B cell (primary cell): ENCODE measurements at regions not wholly inside any gene's neighbourhood (a gene's known extent, or its start where the extent isn't known, plus 50 kb on each side); places are given as distances from the start of the nearest gene placed in this dataset.

ENCODE experiments used
- ATAC-seq: fragments of 200-7000 bp; cut with Tn5 transposase; one replicate; pipeline ENCODE4 v1.10.0; 2021; ENCODE audit warnings: low read depth, mild to moderate bottlenecking, moderate number of reproducible peaks, moderate library complexity
- CTCF ChIA-PET: fragments of 350-600 bp; sonication (Branson Sonifier 250); formaldehyde crosslinking; loops from one replicate; lab custom pipeline; 2021; ENCODE audit warnings: antibody characterized with exemption, inconsistent platforms; lab: Charles Lee
- POLR2A ChIA-PET: fragments of 350-600 bp; sonication (Branson Sonifier 250); formaldehyde crosslinking; loops from one replicate; lab custom pipeline; 2021; ENCODE audit warnings: antibody characterized with exemption; lab: Charles Lee
- DNase-seq: peaks from one replicate; pipeline ENCODE4 v3.0.0; 2013
- H2AFZ ChIP-seq: 2 replicates; pipeline ENCODE4 v1.6.1; 2012; ENCODE audit warnings: mild to moderate bottlenecking, low read depth, low read length; ENCODE audit not compliant: insufficient read depth, poor library complexity, severe bottlenecking
- H3K27ac ChIP-seq, 2 donors: 1 replicate in 1 of 2; 2 replicates in 1 of 2; pipeline ENCODE4 v1.5.1; 2012 to 2013; ENCODE audit warnings: low read length in 2 of 2, mild to moderate bottlenecking in 2 of 2, moderate library complexity in 1 of 2
- H3K27me3 ChIP-seq, 4 experiments: fragments of 200-600 bp in 1 of 4; sonication (generic) in 1 of 4; replicated peaks in 1 of 4; 1 replicate in 2 of 4; 2 replicates in 2 of 4; pipeline versions ENCODE4 v1.6.1 to v1.7.0; 2013 to 2016; ENCODE audit warnings: low read length in 3 of 4, mild to moderate bottlenecking in 2 of 4, mixed read lengths in 1 of 4, moderate library complexity in 1 of 4; ENCODE audit not compliant: insufficient read depth in 4 of 4, control insufficient read depth in 3 of 4; ENCODE audit errors: control extremely low read depth in 1 of 4
- H3K36me3 ChIP-seq, 2 experiments: replicated peaks in 1 of 2; 1 replicate in 1 of 2; 2 replicates in 1 of 2; pipeline versions ENCODE4 v1.6.1 to v1.7.1; 2013; ENCODE audit warnings: low read length in 1 of 2; ENCODE audit not compliant: insufficient read depth in 2 of 2, control insufficient read depth in 1 of 2; ENCODE audit errors: control extremely low read depth in 1 of 2, extremely low read depth in 1 of 2
- H3K4me1 ChIP-seq, 2 donors: fragments of 200-600 bp in 1 of 2; sonication (generic) in 1 of 2; 1 replicate in 1 of 2; 2 replicates in 1 of 2; pipeline versions ENCODE4 v1.5.1 to v1.6.1; 2013 to 2017; ENCODE audit warnings: low read length in 2 of 2; ENCODE audit not compliant: control insufficient read depth in 2 of 2, insufficient read depth in 2 of 2
- H3K4me2 ChIP-seq: replicated peaks from 2 replicates; pipeline ENCODE3; 2012; ENCODE audit warnings: mild to moderate bottlenecking, low read depth, low read length; ENCODE audit not compliant: poor library complexity, severe bottlenecking
- H3K4me3 ChIP-seq, 5 experiments: fragments of 200-600 bp in 1 of 5; sonication (generic) in 1 of 5; 1 replicate in 3 of 5; 2 replicates in 2 of 5; pipeline versions ENCODE4 v1.5.1 to v1.7.0; 2011 to 2016; ENCODE audit warnings: low read length in 4 of 5, mild to moderate bottlenecking in 4 of 5, low read depth in 2 of 5, control low read depth in 1 of 5, moderate library complexity in 1 of 5; ENCODE audit not compliant: insufficient read depth in 1 of 5; ENCODE audit errors: control extremely low read depth in 1 of 5, extremely low read depth in 1 of 5
- H3K79me2 ChIP-seq: fragments of 200-600 bp; sonication (generic); one replicate; pipeline ENCODE4 v1.6.0; 2016; ENCODE audit warnings: low read length; ENCODE audit not compliant: control insufficient read depth, insufficient read depth
- H3K9ac ChIP-seq: fragments of 200-600 bp; sonication (generic); 2 replicates; pipeline ENCODE4 v1.6.1; 2017; ENCODE audit warnings: mild to moderate bottlenecking, low read length, moderate library complexity
- H3K9me3 ChIP-seq, 3 donors: one replicate each; pipeline versions ENCODE4 v1.6.1 to v1.7.1; 2013; ENCODE audit warnings: low read length in 2 of 3; ENCODE audit not compliant: control insufficient read depth in 2 of 3, insufficient read depth in 1 of 3; ENCODE audit errors: control extremely low read depth in 1 of 3
- H4K20me1 ChIP-seq: 2 replicates; pipeline ENCODE4 v1.6.0; 2012; ENCODE audit warnings: mild to moderate bottlenecking, low read length; ENCODE audit not compliant: insufficient read depth, control insufficient read depth, poor library complexity, severe bottlenecking
- H3K27ac Mint-ChIP-seq: one replicate; pipeline ENCODE4 v1.8.0; 2021; ENCODE audit warnings: mixed read lengths
- H3K27me3 Mint-ChIP-seq: one replicate; pipeline ENCODE4 v1.8.0; 2021; ENCODE audit warnings: mixed read lengths
- H3K4me1 Mint-ChIP-seq: one replicate; pipeline ENCODE4 v1.8.0; 2021; ENCODE audit warnings: mixed read lengths
- H3K4me3 Mint-ChIP-seq: one replicate; pipeline ENCODE4 v1.8.0; 2021; ENCODE audit warnings: mixed read lengths
- H3K9me3 Mint-ChIP-seq: one replicate; pipeline ENCODE4 v1.8.0; 2022; ENCODE audit warnings: mixed read lengths; ENCODE audit not compliant: insufficient read depth
- EZH2 ChIP-seq: IDR thresholded peaks from 2 replicates; pipeline ENCODE4 v1.6.1; 2012; ENCODE audit warnings: borderline replicate concordance, low read depth, mild to moderate bottlenecking, moderate library complexity, low read length; ENCODE audit not compliant: insufficient read depth, poor library complexity, severe bottlenecking
- WGBS: methylation state at CpG from one replicate; pipeline ENCODE4 v1.1.5; 2013; ENCODE audit warnings: missing lambda C conversion rate; ENCODE audit not compliant: insufficient coverage; 5-methylcytosine and 5-hydroxymethylcytosine counted together
- intact Hi-C: fragments of 100-400 bp; cut with micrococcal nuclease; formaldehyde crosslinking; loops from one replicate; pipeline ENCODE4 v1.10.0; 2022
- TF ChIP-seq, protein P1 (sequence below): fragments of 200-600 bp; IDR thresholded peaks from one replicate; pipeline ENCODE4 v1.8.0; 2022; ENCODE audit warnings: antibody characterized with exemption, mild to moderate bottlenecking

GRCh38 chr3:70571696-70572095 lies 259.3 kb upstream of the MDFIC2 start:
- no peak overlapping the region for H3K9ac ChIP-seq
- POLR2A ChIA-PET, result no interaction called here
- DNase-seq (no peak), ATAC-seq (no peak)
- H3K27me3 ChIP-seq, result peaks cover 0 to 4% (median 0%) of the 10 kb centered on the region in 4 experiments
- no peaks in the 10 kb centered on the region for H3K79me2 ChIP-seq
- CTCF ChIA-PET, result no interaction called here
- H3K9me3 ChIP-seq, result no peaks in the 10 kb centered on the region
- intact Hi-C loops, result no loop called here
- no peaks in the 10 kb centered on the region for H3K4me1 ChIP-seq
- no peak overlapping the region for H3K4me3 Mint-ChIP-seq
- H3K27ac Mint-ChIP-seq, result no peak overlapping the region
- H3K36me3 ChIP-seq, result no peaks in the 10 kb centered on the region
- H3K4me2 ChIP-seq, result no peak overlapping the region
- peaks cover 16% of the 10 kb centered on the region for H3K27me3 Mint-ChIP-seq
- TF ChIP-seq EZH2, result no peak
- TF ChIP-seq, protein P1, sequence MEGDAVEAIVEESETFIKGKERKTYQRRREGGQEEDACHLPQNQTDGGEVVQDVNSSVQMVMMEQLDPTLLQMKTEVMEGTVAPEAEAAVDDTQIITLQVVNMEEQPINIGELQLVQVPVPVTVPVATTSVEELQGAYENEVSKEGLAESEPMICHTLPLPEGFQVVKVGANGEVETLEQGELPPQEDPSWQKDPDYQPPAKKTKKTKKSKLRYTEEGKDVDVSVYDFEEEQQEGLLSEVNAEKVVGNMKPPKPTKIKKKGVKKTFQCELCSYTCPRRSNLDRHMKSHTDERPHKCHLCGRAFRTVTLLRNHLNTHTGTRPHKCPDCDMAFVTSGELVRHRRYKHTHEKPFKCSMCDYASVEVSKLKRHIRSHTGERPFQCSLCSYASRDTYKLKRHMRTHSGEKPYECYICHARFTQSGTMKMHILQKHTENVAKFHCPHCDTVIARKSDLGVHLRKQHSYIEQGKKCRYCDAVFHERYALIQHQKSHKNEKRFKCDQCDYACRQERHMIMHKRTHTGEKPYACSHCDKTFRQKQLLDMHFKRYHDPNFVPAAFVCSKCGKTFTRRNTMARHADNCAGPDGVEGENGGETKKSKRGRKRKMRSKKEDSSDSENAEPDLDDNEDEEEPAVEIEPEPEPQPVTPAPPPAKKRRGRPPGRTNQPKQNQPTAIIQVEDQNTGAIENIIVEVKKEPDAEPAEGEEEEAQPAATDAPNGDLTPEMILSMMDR, result no peak
- WGBS, result no CpG with 5 or more reads among the region's 1 CpG
- no peak overlapping the region for H2AFZ ChIP-seq
- H3K9me3 Mint-ChIP-seq, result no peaks in the 10 kb centered on the region
- H3K4me3 ChIP-seq, result no peak overlapping the region
- H4K20me1 ChIP-seq, result no peaks in the 10 kb centered on the region
- no peaks in the 10 kb centered on the region for H3K4me1 Mint-ChIP-seq
- no peak overlapping the region for H3K27ac ChIP-seq

DNA sequence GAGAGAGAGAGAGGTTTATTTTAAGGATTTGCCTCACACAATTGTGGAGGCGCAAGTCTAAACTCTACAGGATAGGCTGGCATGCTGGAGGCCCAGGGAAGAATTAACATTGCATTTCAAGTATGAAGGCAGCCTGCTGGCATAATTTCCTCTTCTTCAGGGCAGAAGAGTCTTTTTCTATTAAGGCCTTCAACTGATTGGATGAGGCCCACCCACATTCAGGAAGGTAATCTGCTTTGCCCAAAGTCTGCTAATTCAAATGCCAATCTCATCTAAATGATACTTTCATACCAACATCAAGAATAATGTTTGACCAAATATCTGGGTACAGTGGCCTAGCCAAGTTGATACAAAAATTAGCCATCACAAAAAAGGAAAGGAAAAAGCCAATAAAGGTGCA lies 258.1 kb upstream of the MDFIC2 start:
- H3K9ac ChIP-seq, result no peak overlapping the region
- H2AFZ ChIP-seq, result no peak overlapping the region
- no peak for TF ChIP-seq EZH2
- TF ChIP-seq, protein P1, result no peak
- no peaks in the 10 kb centered on the region for H4K20me1 ChIP-seq
- no peak overlapping the region for H3K27ac ChIP-seq
- intact Hi-C loops, result no loop called here
- peaks cover 14% of the 10 kb centered on the region for H3K27me3 Mint-ChIP-seq
- H3K36me3 ChIP-seq, result no peaks in the 10 kb centered on the region
- ChIA-PET POLR2A (no interaction called here), CTCF (no interaction called here)
- H3K9me3 Mint-ChIP-seq, result no peaks in the 10 kb centered on the region
- H3K4me1 Mint-ChIP-seq, result no peaks in the 10 kb centered on the region
- peaks cover 0 to 4% (median 0%) of the 10 kb centered on the region in 4 experiments for H3K27me3 ChIP-seq
- no peaks in the 10 kb centered on the region for H3K79me2 ChIP-seq
- DNase-seq (no peak), ATAC-seq (no peak)
- H3K4me3 Mint-ChIP-seq, result no peak overlapping the region
- H3K4me2 ChIP-seq, result no peak overlapping the region
- no peaks in the 10 kb centered on the region for H3K4me1 ChIP-seq
- H3K4me3 ChIP-seq, result no peak overlapping the region
- H3K9me3 ChIP-seq, result no peaks in the 10 kb centered on the region
- no peak overlapping the region for H3K27ac Mint-ChIP-seq
- WGBS, result no CpG with 5 or more reads among the region's 1 CpG
